Muscle of back (tissue), 3 donors: ENCODE measurements at regions not wholly inside any gene's neighbourhood (a gene's known extent, or its start where the extent isn't known, plus 50 kb on each side); places are given as distances from the start of the nearest gene placed in this dataset.

Source experiments
- DNase-seq, 3 donors: peaks; one replicate each; pipeline versions ENCODE4 v3.0.0 to v3.0.0-alpha.2; 2013

DNA sequence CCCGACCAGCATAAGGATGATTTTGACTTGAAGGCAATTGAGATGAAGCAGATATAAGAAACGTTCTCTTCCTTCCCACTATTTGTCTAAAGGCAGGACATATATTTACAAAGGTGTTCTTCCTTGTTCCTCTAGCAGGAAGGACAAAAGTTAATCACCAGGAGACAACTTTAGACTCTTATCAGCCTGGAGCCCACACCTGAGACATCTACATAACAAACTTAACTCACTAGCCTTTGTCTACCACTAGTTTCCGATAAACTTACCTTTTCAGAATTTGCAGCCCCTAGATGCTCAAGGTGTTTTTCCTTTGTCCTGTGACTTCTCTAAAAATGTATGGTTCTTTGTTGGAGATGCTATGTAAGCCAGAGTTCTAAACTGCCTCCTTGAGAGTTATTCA, 1047.8 kb upstream of the NXPH2 start:
- DNase-seq, result no peak

- no peak for DNase-seq
These were observed 1045.5 kb upstream of the NXPH2 start for GRCh38 chr2:139825726-139826125.

DNA sequence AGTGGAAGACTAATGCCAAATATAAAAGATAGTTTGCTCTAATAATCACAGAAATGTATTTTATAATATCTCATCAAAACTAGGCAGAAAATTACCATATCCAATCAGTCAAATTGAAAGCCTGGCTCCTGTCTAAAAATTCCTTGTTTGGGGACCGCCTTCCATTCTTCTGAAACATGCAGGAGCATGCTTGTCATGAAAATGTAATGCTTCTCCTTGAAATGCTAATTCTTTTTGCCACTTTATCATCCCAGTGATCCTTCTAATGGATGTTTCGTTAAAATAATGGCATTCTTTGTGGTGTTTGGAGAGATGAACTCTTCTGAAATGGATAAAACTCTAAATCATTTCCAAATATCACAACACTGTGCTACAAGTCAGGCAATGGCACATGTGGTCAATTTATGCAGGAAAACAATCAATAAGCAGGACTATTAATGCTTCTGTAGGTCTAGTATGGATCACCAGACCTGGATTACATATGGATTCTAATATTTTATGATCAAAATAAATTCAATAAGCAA, 1039.1 kb upstream of the NXPH2 start:
- DNase-seq, result no peak

DNA sequence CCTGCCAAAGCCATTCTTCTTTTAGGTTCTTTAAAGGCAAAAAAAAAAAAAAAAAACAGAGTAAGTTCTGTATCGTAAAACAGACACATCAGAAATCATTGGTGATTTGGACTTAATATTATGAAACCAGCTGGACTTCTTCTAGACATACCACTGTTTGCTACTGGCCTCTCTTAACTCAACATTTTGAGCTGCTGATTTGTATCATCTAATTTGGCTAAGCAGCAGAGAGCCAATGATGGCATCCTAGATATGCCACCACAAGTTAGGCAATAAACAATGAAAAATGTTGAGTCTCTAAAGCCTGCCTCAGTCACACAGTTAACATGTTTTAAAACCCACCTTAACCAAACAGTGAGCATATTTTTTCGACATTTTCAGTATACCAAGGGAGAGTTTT, 1034.3 kb upstream of the NXPH2 start:
- no peak for DNase-seq

GRCh38 chr2:139813340-139813739, 1033.2 kb upstream of the NXPH2 start:
- no peak for DNase-seq

DNA sequence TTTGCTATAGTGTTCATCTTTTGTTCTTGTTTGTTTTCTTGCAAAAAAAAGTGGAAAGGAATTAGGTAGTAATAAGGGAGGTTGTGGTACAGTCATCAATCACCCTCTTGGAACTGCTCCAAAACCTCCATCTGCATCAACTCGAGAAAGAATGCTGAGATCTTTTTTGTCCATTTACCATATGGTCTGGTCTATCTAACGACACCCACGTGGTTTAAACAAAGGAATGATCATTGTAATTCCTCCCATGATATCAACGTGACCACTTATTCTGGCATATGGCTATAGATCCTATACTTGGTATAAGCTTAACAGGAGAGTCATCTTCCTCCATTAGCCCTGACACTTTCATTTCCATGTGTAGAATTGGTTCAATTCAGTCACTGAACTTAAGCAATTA, 1025.3 kb upstream of the NXPH2 start:
- peak in 1 of 3 donors; percentile 2 for DNase-seq

DNA sequence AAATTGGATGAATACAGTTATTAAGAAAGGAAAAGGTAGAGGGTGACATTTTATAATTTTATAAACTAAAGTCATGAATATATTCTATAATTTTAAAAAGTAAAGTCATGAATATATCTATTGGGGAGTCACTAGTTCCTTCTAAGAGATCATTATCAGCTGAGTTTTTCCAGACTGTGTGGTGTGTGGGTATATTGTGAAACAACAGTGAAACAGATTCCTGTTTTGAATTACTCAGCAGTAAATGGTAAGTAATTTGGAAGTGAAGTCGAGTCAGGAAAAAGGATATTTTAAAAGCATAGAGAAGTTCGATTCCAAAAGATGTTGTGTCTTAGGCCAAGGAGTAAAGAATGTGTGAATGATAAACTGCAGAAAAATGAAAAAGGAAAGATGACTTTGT, 1018.2 kb upstream of the NXPH2 start:
- DNase-seq, result no peak

DNA sequence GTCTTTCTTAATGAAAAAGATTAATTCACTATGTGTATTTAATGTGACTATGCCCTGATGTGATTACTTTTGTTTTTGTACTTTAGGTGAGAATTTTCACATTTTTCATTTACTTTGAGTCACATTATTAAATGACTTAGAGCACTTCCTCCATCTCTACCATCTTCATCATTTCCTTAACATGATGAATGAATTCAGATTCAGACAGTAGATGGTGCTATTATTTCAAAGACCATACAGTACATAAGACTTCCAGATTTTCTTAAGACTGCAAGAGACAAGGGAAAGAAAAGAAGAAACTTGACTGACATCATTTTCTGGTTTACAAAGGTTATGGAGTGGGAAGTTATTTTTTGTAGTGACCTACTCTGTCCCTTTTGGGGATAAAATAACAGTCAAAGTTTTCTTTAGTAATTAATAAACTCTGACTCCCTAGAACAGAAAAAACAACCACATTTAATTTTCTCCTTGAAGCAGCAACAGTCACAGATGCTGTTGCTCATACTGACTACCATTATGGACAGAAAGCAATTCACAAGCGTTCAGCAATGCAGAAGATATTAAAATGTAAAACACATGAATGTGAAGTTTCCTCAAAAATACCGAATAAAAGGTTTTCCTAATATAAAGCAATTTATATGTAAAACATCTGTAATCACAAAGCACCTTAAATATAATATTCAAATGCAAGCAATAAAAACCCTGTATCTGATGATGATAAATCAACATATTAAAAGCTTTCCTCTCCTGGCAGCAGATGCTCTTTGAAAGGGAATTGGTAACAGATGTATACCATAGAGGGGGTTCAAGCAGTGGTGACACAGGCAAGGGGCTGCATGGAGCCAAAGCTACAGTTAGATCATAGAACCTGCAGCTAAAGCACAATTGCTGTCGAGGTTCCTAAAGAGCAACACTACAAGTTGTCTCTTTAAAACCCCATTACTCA, 1010.9 kb upstream of the NXPH2 start:
- DNase-seq, result peak; percentile 25 to 68 (median 27)

- DNase-seq, result peak in 1 of 3 donors; percentile 28
These were observed 1009.9 kb upstream of the NXPH2 start for GRCh38 chr2:139790136-139790535.

- DNase-seq, result no peak
These were observed 998.5 kb upstream of the NXPH2 start for GRCh38 chr2:139778732-139779131.

DNA sequence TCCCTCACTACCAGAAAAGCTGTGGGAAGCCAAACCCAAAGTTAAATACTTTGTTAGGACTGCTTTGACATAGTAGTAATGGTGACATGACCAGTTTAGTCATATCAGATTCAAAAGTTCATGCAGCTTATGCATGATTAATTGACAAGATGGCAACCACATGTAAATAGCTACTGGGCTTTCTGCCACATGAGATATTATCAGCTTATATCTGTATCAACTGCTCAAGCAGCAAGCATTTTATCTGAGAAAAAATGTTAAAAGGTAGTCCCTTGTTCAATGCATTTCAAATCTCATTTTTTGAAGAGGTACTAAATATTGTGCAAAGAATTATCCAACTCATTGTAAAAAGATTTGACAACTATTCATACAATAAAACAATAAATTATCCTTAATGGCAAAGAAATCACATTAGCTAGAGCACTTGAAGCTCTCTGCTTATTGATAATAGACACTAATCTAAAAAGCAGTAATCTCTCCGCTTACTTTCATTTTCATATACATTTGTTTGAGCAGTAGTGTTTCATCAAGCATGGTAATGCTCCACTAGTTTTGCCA, 993.6 kb upstream of the NXPH2 start:
- DNase-seq, result no peak

DNA sequence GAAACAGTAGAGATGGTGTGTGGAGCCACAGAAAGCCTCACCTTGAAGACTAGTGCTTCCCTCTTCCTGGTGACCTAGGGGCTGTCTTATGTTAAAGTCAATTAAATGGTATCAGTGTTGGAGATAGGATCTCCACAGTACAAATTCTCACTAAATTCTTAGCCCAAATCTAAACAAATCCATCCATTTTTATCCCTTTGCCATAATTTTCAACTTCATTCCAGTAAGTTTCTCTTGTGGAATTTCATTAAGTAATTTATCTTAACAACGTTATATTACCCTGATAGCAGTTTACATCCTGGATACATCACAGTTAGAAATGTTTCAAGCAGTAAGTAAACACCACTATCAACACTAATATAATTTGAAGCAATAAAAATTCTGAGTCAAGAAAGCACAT, 989.4 kb upstream of the NXPH2 start:
- no peak for DNase-seq

DNA sequence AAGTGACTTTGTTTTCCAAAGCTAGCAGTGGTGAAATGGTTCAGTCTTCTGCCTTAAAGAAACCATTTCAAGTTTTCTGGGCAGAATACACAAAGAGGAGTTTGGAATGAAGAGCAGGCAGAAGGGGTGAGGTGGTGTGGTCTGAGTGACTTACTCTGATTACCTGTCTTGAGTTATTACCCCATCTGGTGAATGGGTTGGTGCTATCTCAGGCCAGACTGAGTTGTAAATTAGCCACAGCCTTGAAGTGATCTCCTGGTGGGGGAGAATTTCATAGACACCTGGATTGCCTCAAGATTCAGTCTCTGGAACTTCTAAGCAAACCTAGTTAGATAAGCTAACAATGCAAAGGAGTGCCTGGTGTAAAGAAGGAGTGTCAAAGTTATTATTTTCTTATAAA, 983.5 kb upstream of the NXPH2 start:
- DNase-seq, result no peak

GRCh38 chr2:139759000-139759505, 978.9 kb upstream of the NXPH2 start:
- no peak for DNase-seq

DNA sequence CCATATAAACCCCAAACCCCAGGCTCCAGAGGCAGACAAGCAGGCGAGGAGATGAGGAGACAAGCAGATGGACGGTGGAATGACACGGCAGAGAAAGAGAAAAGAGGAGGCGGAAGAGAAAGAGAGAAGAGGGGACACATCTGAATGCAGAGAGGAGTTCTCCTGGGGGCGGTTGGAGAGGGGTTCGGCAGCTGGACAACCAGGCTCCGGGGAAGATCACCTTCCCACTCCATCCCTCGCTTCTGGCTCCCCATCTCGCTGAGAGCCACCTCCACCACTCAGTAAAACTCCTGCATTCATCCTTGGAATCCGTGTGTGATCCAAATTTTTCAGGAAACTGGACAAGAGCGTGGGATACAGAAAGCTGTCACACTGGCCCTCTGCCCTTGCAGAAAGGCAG, 966.7 kb upstream of the NXPH2 start:
- no peak for DNase-seq

DNA sequence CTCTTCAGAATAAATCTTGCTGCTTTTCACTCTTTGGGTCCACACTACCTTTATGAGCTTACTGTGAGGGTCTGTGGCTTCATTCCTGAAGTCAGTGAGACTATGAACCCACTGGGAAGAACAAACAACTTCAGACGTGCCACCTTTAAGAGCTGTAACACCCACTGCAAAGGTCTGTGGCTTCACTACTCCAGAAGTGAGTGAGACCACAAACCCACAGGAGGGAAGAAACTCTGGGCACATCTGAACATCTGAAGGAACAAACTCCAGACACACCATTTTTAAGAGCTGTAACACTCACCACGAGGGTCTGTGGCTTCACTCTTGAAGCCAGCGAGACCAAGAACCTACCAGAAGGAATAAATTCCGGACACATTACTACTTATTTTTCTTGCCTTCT, 964.1 kb upstream of the NXPH2 start:
- no peak for DNase-seq

DNA sequence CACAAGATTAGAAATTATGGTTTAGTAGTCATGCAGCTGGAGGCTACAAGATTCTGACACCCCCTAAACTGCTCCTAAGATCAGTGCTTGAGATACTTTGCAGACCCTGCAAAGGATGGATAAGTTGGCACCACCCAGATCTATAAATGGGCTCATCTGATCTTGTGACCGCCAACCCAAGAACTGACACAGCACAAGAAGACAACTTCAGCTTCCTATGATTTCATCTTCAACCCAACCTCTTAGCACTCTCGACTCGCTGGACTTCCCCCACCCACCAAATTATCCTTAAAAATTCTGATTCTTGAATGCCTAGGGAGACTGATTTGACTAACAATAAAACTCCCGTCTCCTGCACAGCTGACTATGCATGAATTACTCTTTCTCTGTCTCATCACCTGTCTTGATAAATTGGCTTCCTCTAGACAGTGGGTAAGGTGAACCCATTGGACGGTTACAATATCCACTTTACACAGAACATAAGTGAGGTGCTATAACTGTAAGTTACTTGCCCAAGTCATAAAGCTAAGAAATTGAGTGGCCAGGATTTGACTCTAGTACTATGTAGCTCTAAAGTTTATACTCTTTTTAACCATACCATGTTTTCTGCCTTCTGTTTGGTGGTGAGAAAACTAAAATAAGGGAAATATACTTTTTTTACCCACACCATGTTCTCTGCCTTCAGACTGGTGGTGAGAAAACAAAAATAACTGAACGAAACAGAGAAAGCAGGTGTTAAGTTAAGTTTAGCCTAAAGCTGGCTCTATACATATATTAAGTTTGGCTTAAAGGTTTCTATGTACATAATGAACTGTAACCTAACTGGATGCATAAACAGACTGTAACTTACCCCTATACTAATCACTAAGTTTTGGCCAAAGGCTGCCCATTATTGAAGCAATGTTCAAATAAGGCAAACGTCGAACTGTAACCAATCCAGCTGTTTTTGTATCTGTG, 962.3 kb upstream of the NXPH2 start:
- DNase-seq, result no peak

DNA sequence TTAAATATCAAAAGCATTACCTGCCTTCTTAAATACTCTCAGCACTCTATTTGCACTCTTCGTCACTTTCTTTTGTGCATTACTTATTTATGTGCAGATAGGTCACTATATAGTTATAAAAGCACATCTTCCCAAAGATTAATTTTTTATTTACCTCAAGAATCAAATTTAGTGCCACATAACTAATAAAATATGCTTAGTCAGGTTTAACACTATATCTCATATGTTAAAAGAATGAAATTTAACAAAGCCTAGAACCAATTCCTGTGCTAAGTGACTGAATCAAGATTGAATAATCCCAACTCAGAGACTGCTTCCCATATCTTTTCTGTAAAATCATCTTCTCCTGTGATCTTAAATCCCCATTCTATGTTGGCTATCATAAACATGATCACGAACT, 957.5 kb upstream of the NXPH2 start:
- no peak for DNase-seq

DNA sequence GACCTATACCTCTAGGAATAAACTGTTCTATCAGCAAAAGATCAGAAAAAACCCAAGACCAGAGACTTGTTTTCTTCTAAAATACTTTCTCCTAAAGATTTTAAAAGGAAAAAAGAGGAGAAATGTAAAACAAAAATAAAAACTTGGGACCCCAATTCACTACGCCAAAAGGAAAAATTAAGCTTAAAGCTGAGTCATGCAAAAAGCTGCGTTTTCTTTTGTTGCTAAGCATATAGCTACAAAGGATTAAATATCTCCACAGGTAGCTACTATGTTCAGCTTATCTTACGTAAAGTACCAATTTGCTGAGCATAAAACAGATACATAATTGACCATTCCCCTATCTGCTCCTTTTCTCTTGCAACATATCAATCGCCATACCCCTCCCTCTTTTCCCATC, 950.0 kb upstream of the NXPH2 start:
- no peak for DNase-seq

GRCh38 chr2:139721411-139721995, 941.3 kb upstream of the NXPH2 start:
- DNase-seq, result peak in 2 of 3 donors; percentile 5 to 6

DNA sequence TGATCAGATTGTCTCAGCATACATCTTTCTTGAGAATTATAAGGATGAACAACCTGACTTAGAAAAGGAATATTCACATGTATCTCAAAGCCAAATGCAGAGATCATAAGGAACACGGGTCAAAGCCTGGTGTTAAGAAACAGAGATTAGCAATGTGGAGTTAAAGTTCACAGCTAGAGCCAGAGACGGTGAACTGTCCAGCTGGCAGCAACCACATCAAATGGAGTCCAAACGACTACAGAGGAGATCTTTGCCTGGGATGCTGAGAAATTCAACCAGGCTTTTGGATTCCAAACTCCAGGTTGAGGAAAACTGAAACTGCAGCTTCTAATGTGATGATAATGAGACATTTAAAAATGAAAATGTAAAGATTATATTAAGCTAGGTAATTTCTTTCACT, 939.9 kb upstream of the NXPH2 start:
- peak in 1 of 3 donors; percentile 3 for DNase-seq
